ENCODE measurements at regions not wholly inside any gene's neighbourhood (a gene's known extent, or its start where the extent isn't known, plus 50 kb on each side); places are given as distances from the start of the nearest gene placed in this dataset.
A peak's percentile ranks its signal among the peaks of the same experiment; 100 is the strongest.
"Not testable (repeated sequence)": the region's sequence is repeated elsewhere in the genome, so short reads cannot be mapped to it uniquely, and the experiment has no call there.

GRCh38 chr13:50422181-50423148 lies 407.2 kb downstream of the KCNRG start:
- H4K20me1 ChIP-seq (ENCODE audit: insufficient read depth, low read length): no peaks in the 10 kb centered on the region
- H3K4me2 ChIP-seq (ENCODE audit: insufficient read depth, low read length): peak overlapping the region; percentile 37
- no peaks in the 10 kb centered on the region for H3K36me3 ChIP-seq (ENCODE audit: insufficient read depth, low read length)
- H3K4me1 ChIP-seq (ENCODE audit: insufficient read depth, low read length): peaks cover 30% of the 10 kb centered on the region
- peak overlapping the region; percentile 6 for H2AFZ ChIP-seq (ENCODE audit: low read length)
- TF ChIP-seq CTCF (IDR thresholded peaks at IDR 0.05; ENCODE audit: extremely low read depth, low read depth, low read length): no peak
- no peak overlapping the region for H3K4me3 ChIP-seq (ENCODE audit: insufficient read depth, low read length)
- no peaks in the 10 kb centered on the region for H3K27me3 ChIP-seq (ENCODE audit: insufficient read depth, low read length)
- no peaks in the 10 kb centered on the region for H3K9me3 ChIP-seq (ENCODE audit: low read depth, low read length)
- no peaks in the 10 kb centered on the region for H3K79me2 ChIP-seq (ENCODE audit: insufficient read depth, low read length)
- no peak overlapping the region for H3K27ac ChIP-seq (ENCODE audit: low read depth, low read length)
- DNase-seq (ENCODE audit: insufficient read length, low spot score, missing footprints): no peak

- DNase-seq (ENCODE audit: insufficient read length, low spot score, missing footprints): no peak
- H3K9me3 ChIP-seq (ENCODE audit: low read depth, low read length): no peaks in the 10 kb centered on the region
- no peaks in the 10 kb centered on the region for H4K20me1 ChIP-seq (ENCODE audit: insufficient read depth, low read length)
- H2AFZ ChIP-seq (ENCODE audit: low read length): no peak overlapping the region
- no peaks in the 10 kb centered on the region for H3K79me2 ChIP-seq (ENCODE audit: insufficient read depth, low read length)
- H3K4me3 ChIP-seq (ENCODE audit: insufficient read depth, low read length): no peak overlapping the region
- H3K4me2 ChIP-seq (ENCODE audit: insufficient read depth, low read length): no peak overlapping the region
- H3K27me3 ChIP-seq (ENCODE audit: insufficient read depth, low read length): no peaks in the 10 kb centered on the region
- no peak for TF ChIP-seq CTCF (IDR thresholded peaks at IDR 0.05; ENCODE audit: extremely low read depth, low read depth, low read length)
- peaks cover 27% of the 10 kb centered on the region for H3K4me1 ChIP-seq (ENCODE audit: insufficient read depth, low read length)
- H3K36me3 ChIP-seq (ENCODE audit: insufficient read depth, low read length): no peaks in the 10 kb centered on the region
- no peak overlapping the region for H3K27ac ChIP-seq (ENCODE audit: low read depth, low read length)
These were observed 409.7 kb downstream of the KCNRG start for GRCh38 chr13:50424993-50425392.

- Histone ChIP-seq H3K27ac (ENCODE audit: low read depth, low read length) (no peak overlapping the region), H3K79me2 (ENCODE audit: insufficient read depth, low read length) (no peaks in the 10 kb centered on the region), H3K4me1 (ENCODE audit: insufficient read depth, low read length) (peaks cover 24% of the 10 kb centered on the region), H3K4me3 (ENCODE audit: insufficient read depth, low read length) (no peak overlapping the region), H4K20me1 (ENCODE audit: insufficient read depth, low read length) (no peaks in the 10 kb centered on the region), H2AFZ (ENCODE audit: low read length) (no peak overlapping the region), H3K9me3 (ENCODE audit: low read depth, low read length) (no peaks in the 10 kb centered on the region), H3K27me3 (ENCODE audit: insufficient read depth, low read length) (no peaks in the 10 kb centered on the region), H3K36me3 (ENCODE audit: insufficient read depth, low read length) (no peaks in the 10 kb centered on the region), H3K4me2 (ENCODE audit: insufficient read depth, low read length) (no peak overlapping the region)
- no peak for DNase-seq (ENCODE audit: insufficient read length, low spot score, missing footprints)
- TF ChIP-seq CTCF (IDR thresholded peaks at IDR 0.05; ENCODE audit: extremely low read depth, low read depth, low read length): no peak
These were observed 410.5 kb downstream of the KCNRG start for GRCh38 chr13:50425772-50426171.

- Histone ChIP-seq H4K20me1 (ENCODE audit: insufficient read depth, low read length) (no peaks in the 10 kb centered on the region), H3K27ac (ENCODE audit: low read depth, low read length) (no peak overlapping the region), H2AFZ (ENCODE audit: low read length) (no peak overlapping the region), H3K36me3 (ENCODE audit: insufficient read depth, low read length) (no peaks in the 10 kb centered on the region), H3K27me3 (ENCODE audit: insufficient read depth, low read length) (no peaks in the 10 kb centered on the region), H3K4me1 (ENCODE audit: insufficient read depth, low read length) (peaks cover 12% of the 10 kb centered on the region), H3K4me2 (ENCODE audit: insufficient read depth, low read length) (no peak overlapping the region), H3K9me3 (ENCODE audit: low read depth, low read length) (no peaks in the 10 kb centered on the region), H3K79me2 (ENCODE audit: insufficient read depth, low read length) (no peaks in the 10 kb centered on the region), H3K4me3 (ENCODE audit: insufficient read depth, low read length) (no peak overlapping the region)
- no peak for TF ChIP-seq CTCF (IDR thresholded peaks at IDR 0.05; ENCODE audit: extremely low read depth, low read depth, low read length)
- DNase-seq (ENCODE audit: insufficient read length, low spot score, missing footprints): no peak
These were observed 411.7 kb downstream of the KCNRG start for GRCh38 chr13:50426927-50427326.

GRCh38 chr13:50427511-50427910 lies 412.3 kb downstream of the KCNRG start:
- not testable (repeated sequence) for H2AFZ ChIP-seq (ENCODE audit: low read length); H3K27me3 ChIP-seq (ENCODE audit: insufficient read depth, low read length); DNase-seq (ENCODE audit: insufficient read length, low spot score, missing footprints); H4K20me1 ChIP-seq (ENCODE audit: insufficient read depth, low read length); H3K4me2 ChIP-seq (ENCODE audit: insufficient read depth, low read length); H3K79me2 ChIP-seq (ENCODE audit: insufficient read depth, low read length); H3K4me1 ChIP-seq (ENCODE audit: insufficient read depth, low read length); H3K4me3 ChIP-seq (ENCODE audit: insufficient read depth, low read length); H3K9me3 ChIP-seq (ENCODE audit: low read depth, low read length); H3K27ac ChIP-seq (ENCODE audit: low read depth, low read length); H3K36me3 ChIP-seq (ENCODE audit: insufficient read depth, low read length)

Measured in osteoblast (primary cell).